ENCODE measurements at regions not wholly inside any gene's neighbourhood (a gene's known extent, or its start where the extent isn't known, plus 50 kb on each side); places are given as distances from the start of the nearest gene placed in this dataset.

DNA sequence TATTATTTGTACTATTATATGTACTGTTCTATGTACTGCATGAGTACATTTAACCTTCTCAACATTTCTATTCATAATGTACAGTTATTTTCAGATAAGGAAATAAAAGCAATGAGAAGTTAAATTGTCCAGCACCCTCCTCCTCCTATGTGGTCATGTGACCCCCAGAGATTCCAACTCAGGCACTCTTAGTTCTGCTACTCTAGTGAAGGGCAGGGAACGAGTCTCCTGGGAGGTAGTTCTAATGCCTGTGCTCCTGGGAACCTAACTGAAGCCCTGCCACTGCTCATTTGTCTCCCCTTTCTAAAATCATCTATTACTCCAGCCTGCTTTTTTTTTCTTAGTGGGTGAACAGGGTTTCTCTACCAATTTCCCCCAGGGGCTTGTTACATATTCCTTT, 105.9 kb upstream of the GPRIN3 start:
- Histone ChIP-seq H2AK5ac (ENCODE audit: low read depth, low read length) (no peak overlapping the region), H3K4me1 (ENCODE audit: control insufficient read depth in 2 of 2, insufficient read depth in 1 of 2, low read depth in 1 of 2, low read length in 2 of 2) (peaks cover 0 to 4% of the 10 kb centered on the region in 2 donors), H3K79me1 (ENCODE audit: low read depth, low read length) (no peaks in the 10 kb centered on the region), H3K27me3 (ENCODE audit: control insufficient read depth in 3 of 3, insufficient read depth in 3 of 3, low read depth in 1 of 3, low read length in 3 of 3) (no peaks in the 10 kb centered on the region), H4K8ac (ENCODE audit: low read depth, low read length) (no peak overlapping the region), H3K4ac (ENCODE audit: low read length) (no peak overlapping the region), H4K91ac (ENCODE audit: low read depth, low read length, poor library complexity) (no peak overlapping the region), H3K14ac (ENCODE audit: low read length) (no peak overlapping the region), H3K27ac (replicated peaks; ENCODE audit: low read length) (no peak overlapping the region), H2AFZ (ENCODE audit: low read length) (no peak overlapping the region), H2BK120ac (ENCODE audit: low read depth, low read length) (no peak overlapping the region), H3K18ac (ENCODE audit: low read length) (no peak overlapping the region), H2BK12ac (ENCODE audit: low read length) (no peak overlapping the region), H3K23ac (ENCODE audit: low read depth, low read length, poor library complexity) (no peak overlapping the region), H3K4me3 (ENCODE audit: low read length in 2 of 2) (no peak overlapping the region), H2BK15ac (ENCODE audit: low read length) (no peak overlapping the region), H3K4me2 (ENCODE audit: insufficient read depth, low read length, poor library complexity, severe bottlenecking) (no peak overlapping the region), H3K9ac (ENCODE audit: low read depth, low read length, poor library complexity) (no peak overlapping the region), H2BK5ac (ENCODE audit: low read length) (no peak overlapping the region), H3K9me3 (replicated peaks in 1 of 2; ENCODE audit: control insufficient read depth in 2 of 2, insufficient read depth in 1 of 2, low read depth in 1 of 2, low read length in 2 of 2) (no peaks in the 10 kb centered on the region), H3K36me3 (replicated peaks in 1 of 2; ENCODE audit: control insufficient read depth in 2 of 2, insufficient read depth in 2 of 2, low read length in 2 of 2) (no peaks in the 10 kb centered on the region)
- WGBS, 2 donors (ENCODE audit: extremely low coverage in 2 of 2, insufficient read length in 2 of 2, insufficient replicate concordance in 1 of 2): no CpG with 5 or more reads among the region's 1 CpG
- DNase-seq (ENCODE audit: low spot score): no peak

DNA sequence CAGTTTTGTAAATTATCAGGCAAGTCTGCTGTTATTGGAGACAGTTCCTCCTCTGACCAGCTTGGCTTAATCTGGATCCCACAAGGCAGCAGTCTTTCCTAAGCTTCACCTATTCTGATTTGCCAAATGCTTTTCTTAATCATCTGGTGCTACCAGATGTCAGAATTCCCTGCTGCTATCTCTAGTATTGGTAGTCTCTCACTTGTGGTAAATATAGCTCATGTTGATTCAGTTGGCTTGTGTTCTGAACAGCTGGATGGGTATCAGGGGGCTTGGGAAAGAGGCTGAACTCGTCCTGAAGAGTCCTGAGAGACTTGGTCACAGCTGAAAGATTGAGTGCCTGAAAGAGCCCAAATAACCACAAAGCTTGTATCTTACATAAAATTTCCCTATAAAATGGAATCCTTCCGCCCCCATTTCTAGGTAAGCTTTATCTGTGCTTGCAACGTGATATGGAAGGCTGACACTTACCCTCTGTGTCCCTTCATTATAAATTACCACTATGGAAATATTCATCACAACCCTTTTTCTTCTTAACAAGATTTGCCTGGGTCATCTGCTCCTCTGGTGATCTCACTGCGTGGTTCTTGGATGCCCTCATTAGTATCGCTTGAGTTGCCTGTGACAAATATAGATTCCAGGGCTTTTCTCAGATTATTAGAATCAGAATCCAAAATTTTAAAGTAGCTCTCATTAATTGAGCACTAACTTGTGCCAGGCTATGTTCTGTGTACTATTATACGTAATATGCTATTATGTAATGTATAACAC, 104.1 kb upstream of the GPRIN3 start:
- no peak overlapping the region for H2BK12ac ChIP-seq (ENCODE audit: low read length)

DNA sequence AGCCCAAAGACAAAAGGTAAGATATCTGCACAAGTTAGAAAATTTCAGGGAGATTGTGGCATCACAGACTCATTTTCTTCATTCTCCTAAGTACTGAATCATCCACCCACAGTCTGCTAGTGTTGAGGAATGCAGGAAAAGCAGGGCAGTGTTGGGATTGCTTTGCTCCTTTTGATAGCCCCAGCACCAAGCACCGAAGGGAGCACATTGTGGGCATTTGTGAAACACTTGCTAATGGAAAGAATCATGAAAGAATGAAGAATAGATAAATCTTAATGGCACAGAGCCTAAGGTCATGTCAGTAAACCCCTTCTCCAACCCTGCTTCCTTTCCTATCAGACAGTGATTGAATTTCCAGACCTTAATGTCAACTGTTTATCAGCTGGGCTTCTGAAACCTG, 103.1 kb upstream of the GPRIN3 start:
- peak; percentile 5 for DNase-seq (ENCODE audit: low spot score)
- H4K91ac ChIP-seq (ENCODE audit: low read depth, low read length, poor library complexity): no peak overlapping the region
- peaks cover 0 to 4% of the 10 kb centered on the region in 2 donors for H3K4me1 ChIP-seq (ENCODE audit: control insufficient read depth in 2 of 2, insufficient read depth in 1 of 2, low read depth in 1 of 2, low read length in 2 of 2)
- H2AFZ ChIP-seq (ENCODE audit: low read length): peak overlapping the region; percentile 0
- H3K23ac ChIP-seq (ENCODE audit: low read depth, low read length, poor library complexity): no peak overlapping the region
- H3K4me3 ChIP-seq (ENCODE audit: low read length in 2 of 2): no peak overlapping the region
- no peak overlapping the region for H3K18ac ChIP-seq (ENCODE audit: low read length)
- no peak overlapping the region for H2BK120ac ChIP-seq (ENCODE audit: low read depth, low read length)
- H2BK5ac ChIP-seq (ENCODE audit: low read length): no peak overlapping the region
- no peak overlapping the region for H2BK15ac ChIP-seq (ENCODE audit: low read length)
- no peak overlapping the region for H3K4me2 ChIP-seq (ENCODE audit: insufficient read depth, low read length, poor library complexity, severe bottlenecking)
- no peak overlapping the region for H3K4ac ChIP-seq (ENCODE audit: low read length)
- H3K79me1 ChIP-seq (ENCODE audit: low read depth, low read length): no peaks in the 10 kb centered on the region
- H2BK12ac ChIP-seq (ENCODE audit: low read length): no peak overlapping the region
- WGBS, 2 donors (ENCODE audit: extremely low coverage in 2 of 2, insufficient read length in 2 of 2, insufficient replicate concordance in 1 of 2): no CpG with 5 or more reads among the region's 1 CpG
- no peaks in the 10 kb centered on the region for H3K36me3 ChIP-seq (replicated peaks in 1 of 2; ENCODE audit: control insufficient read depth in 2 of 2, insufficient read depth in 2 of 2, low read length in 2 of 2)
- H3K9ac ChIP-seq (ENCODE audit: low read depth, low read length, poor library complexity): no peak overlapping the region
- no peaks in the 10 kb centered on the region for H3K9me3 ChIP-seq (replicated peaks in 1 of 2; ENCODE audit: control insufficient read depth in 2 of 2, insufficient read depth in 1 of 2, low read depth in 1 of 2, low read length in 2 of 2)
- no peaks in the 10 kb centered on the region for H3K27me3 ChIP-seq (ENCODE audit: control insufficient read depth in 3 of 3, insufficient read depth in 3 of 3, low read depth in 1 of 3, low read length in 3 of 3)
- H3K14ac ChIP-seq (ENCODE audit: low read length): no peak overlapping the region
- no peak overlapping the region for H2AK5ac ChIP-seq (ENCODE audit: low read depth, low read length)
- no peak overlapping the region for H3K27ac ChIP-seq (replicated peaks; ENCODE audit: low read length)
- H4K8ac ChIP-seq (ENCODE audit: low read depth, low read length): no peak overlapping the region

More for the DNA sequence above, 104.1 kb upstream of the GPRIN3 start:
- H3K4ac ChIP-seq (ENCODE audit: low read length): no peak overlapping the region
- no peak overlapping the region for H3K4me3 ChIP-seq (ENCODE audit: low read length in 2 of 2)
- no peaks in the 10 kb centered on the region for H3K79me1 ChIP-seq (ENCODE audit: low read depth, low read length)
- no peak overlapping the region for H2BK5ac ChIP-seq (ENCODE audit: low read length)
- H3K14ac ChIP-seq (ENCODE audit: low read length): no peak overlapping the region
- no peak for DNase-seq (ENCODE audit: low spot score)
- H2AK5ac ChIP-seq (ENCODE audit: low read depth, low read length): no peak overlapping the region
- H3K27me3 ChIP-seq (ENCODE audit: control insufficient read depth in 3 of 3, insufficient read depth in 3 of 3, low read depth in 1 of 3, low read length in 3 of 3): no peaks in the 10 kb centered on the region
- H2AFZ ChIP-seq (ENCODE audit: low read length): no peak overlapping the region
- no peaks in the 10 kb centered on the region for H3K9me3 ChIP-seq (replicated peaks in 1 of 2; ENCODE audit: control insufficient read depth in 2 of 2, insufficient read depth in 1 of 2, low read depth in 1 of 2, low read length in 2 of 2)
- no peaks in the 10 kb centered on the region for H3K36me3 ChIP-seq (replicated peaks in 1 of 2; ENCODE audit: control insufficient read depth in 2 of 2, insufficient read depth in 2 of 2, low read length in 2 of 2)
- H3K27ac ChIP-seq (replicated peaks; ENCODE audit: low read length): no peak overlapping the region
- H2BK120ac ChIP-seq (ENCODE audit: low read depth, low read length): no peak overlapping the region
- H2BK15ac ChIP-seq (ENCODE audit: low read length): no peak overlapping the region
- H3K18ac ChIP-seq (ENCODE audit: low read length): no peak overlapping the region
- no peak overlapping the region for H3K9ac ChIP-seq (ENCODE audit: low read depth, low read length, poor library complexity)
- no peak overlapping the region for H3K23ac ChIP-seq (ENCODE audit: low read depth, low read length, poor library complexity)
- peaks cover 0 to 4% of the 10 kb centered on the region in 2 donors for H3K4me1 ChIP-seq (ENCODE audit: control insufficient read depth in 2 of 2, insufficient read depth in 1 of 2, low read depth in 1 of 2, low read length in 2 of 2)
- H4K8ac ChIP-seq (ENCODE audit: low read depth, low read length): no peak overlapping the region
- no peak overlapping the region for H3K4me2 ChIP-seq (ENCODE audit: insufficient read depth, low read length, poor library complexity, severe bottlenecking)
- WGBS, 2 donors (ENCODE audit: extremely low coverage in 2 of 2, insufficient read length in 2 of 2, insufficient replicate concordance in 1 of 2): no CpG with 5 or more reads among the region's 6 CpGs
- H4K91ac ChIP-seq (ENCODE audit: low read depth, low read length, poor library complexity): no peak overlapping the region

DNA sequence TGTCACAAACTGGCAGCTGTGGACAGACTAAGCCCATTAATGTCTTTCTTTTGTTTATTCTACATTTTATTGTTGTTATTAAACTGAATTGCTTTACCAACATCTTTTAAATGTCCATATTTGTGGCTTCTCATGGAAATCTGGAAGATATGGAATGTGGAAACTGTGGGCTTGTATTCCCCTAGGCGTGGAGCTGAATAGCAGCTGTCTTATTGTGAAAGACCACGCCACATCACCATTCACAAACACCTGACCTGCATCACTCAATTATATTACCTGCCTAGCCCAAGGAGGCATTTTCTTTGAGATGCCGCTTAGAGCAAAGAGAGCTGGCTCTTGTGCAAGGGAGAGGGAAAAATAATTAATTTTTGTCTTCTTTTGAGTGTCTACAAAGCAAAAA, 96.9 kb upstream of the GPRIN3 start:
- Histone ChIP-seq H3K27me3 (ENCODE audit: control insufficient read depth in 3 of 3, insufficient read depth in 3 of 3, low read depth in 1 of 3, low read length in 3 of 3) (no peaks in the 10 kb centered on the region), H3K27ac (replicated peaks; ENCODE audit: low read length) (no peak overlapping the region), H3K18ac (ENCODE audit: low read length) (no peak overlapping the region), H2BK15ac (ENCODE audit: low read length) (no peak overlapping the region), H2BK120ac (ENCODE audit: low read depth, low read length) (no peak overlapping the region), H2BK12ac (ENCODE audit: low read length) (no peak overlapping the region), H3K14ac (ENCODE audit: low read length) (no peak overlapping the region), H3K36me3 (replicated peaks in 1 of 2; ENCODE audit: control insufficient read depth in 2 of 2, insufficient read depth in 2 of 2, low read length in 2 of 2) (no peaks in the 10 kb centered on the region), H3K23ac (ENCODE audit: low read depth, low read length, poor library complexity) (no peak overlapping the region), H3K9ac (ENCODE audit: low read depth, low read length, poor library complexity) (no peak overlapping the region), H2BK5ac (ENCODE audit: low read length) (no peak overlapping the region), H3K4me1 (ENCODE audit: control insufficient read depth in 2 of 2, insufficient read depth in 1 of 2, low read depth in 1 of 2, low read length in 2 of 2) (peaks cover 0 to 2% of the 10 kb centered on the region in 2 donors), H2AFZ (ENCODE audit: low read length) (no peak overlapping the region), H4K91ac (ENCODE audit: low read depth, low read length, poor library complexity) (no peak overlapping the region), H3K4me2 (ENCODE audit: insufficient read depth, low read length, poor library complexity, severe bottlenecking) (no peak overlapping the region), H3K79me1 (ENCODE audit: low read depth, low read length) (no peaks in the 10 kb centered on the region), H2AK5ac (ENCODE audit: low read depth, low read length) (no peak overlapping the region), H4K8ac (ENCODE audit: low read depth, low read length) (no peak overlapping the region), H3K4me3 (ENCODE audit: low read length in 2 of 2) (no peak overlapping the region), H3K4ac (ENCODE audit: low read length) (no peak overlapping the region), H3K9me3 (replicated peaks in 1 of 2; ENCODE audit: control insufficient read depth in 2 of 2, insufficient read depth in 1 of 2, low read depth in 1 of 2, low read length in 2 of 2) (no peaks in the 10 kb centered on the region)
- DNase-seq (ENCODE audit: low spot score): no peak
- no CpG with 5 or more reads among the region's 3 CpGs for WGBS, 2 donors (ENCODE audit: extremely low coverage in 2 of 2, insufficient read length in 2 of 2, insufficient replicate concordance in 1 of 2)

Measured in neuronal stem cell (in vitro differentiated cells).